ENCODE measurements at regions not wholly inside any gene's neighbourhood (a gene's known extent, or its start where the extent isn't known, plus 50 kb on each side); places are given as distances from the start of the nearest gene placed in this dataset.

DNA sequence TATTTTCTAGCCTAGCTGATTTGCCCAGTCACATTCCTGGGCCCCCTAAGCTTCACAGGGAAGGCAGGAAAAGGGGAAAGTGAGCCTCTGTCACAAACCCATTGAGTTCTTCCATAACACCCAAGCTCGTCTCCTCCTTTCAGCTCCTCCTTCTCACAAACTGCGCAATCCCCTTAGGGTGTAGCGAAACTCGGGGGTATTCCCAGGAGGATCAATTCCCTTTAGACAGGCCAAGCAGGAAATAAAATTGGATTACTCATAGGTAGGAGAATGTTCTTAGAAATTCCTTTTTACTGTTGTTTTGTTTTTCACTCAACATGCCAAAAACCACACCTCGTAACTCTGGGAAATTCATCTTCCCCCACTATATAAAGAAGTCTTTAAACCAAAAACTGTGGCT is 139.3 kb downstream of the IRS2 start:
- Histone ChIP-seq H3K27ac (no peak overlapping the region), H3K4me3 (no peak overlapping the region)
- TF ChIP-seq, protein P1, sequence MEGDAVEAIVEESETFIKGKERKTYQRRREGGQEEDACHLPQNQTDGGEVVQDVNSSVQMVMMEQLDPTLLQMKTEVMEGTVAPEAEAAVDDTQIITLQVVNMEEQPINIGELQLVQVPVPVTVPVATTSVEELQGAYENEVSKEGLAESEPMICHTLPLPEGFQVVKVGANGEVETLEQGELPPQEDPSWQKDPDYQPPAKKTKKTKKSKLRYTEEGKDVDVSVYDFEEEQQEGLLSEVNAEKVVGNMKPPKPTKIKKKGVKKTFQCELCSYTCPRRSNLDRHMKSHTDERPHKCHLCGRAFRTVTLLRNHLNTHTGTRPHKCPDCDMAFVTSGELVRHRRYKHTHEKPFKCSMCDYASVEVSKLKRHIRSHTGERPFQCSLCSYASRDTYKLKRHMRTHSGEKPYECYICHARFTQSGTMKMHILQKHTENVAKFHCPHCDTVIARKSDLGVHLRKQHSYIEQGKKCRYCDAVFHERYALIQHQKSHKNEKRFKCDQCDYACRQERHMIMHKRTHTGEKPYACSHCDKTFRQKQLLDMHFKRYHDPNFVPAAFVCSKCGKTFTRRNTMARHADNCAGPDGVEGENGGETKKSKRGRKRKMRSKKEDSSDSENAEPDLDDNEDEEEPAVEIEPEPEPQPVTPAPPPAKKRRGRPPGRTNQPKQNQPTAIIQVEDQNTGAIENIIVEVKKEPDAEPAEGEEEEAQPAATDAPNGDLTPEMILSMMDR (IDR thresholded peaks at IDR 0.05), result no peak
- DNase-seq (ENCODE audit: low spot score), result no peak

DNA sequence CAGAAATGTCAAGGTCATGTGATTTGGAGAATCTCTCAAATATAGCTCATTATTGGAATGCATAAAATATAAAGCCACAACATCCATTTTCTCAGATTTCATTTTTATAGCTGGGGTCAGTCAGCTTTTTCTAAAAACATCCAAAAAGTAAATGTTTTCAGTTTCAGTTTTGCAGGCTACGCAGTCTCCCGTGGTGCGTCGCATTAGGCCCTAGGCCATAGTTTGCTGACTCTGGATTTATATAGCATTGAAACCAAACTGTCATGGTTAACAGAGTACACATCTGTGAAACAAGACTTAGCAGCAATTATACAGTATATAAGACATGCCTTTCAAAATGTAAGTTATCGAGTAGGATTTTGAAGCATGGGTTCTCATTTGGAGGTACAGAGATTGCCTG is 140.0 kb downstream of the IRS2 start:
- Histone ChIP-seq H3K27ac (no peak overlapping the region), H3K4me3 (no peak overlapping the region)
- TF ChIP-seq, protein P1 (IDR thresholded peaks at IDR 0.05), result no peak
- no peak for DNase-seq (ENCODE audit: low spot score)

DNA sequence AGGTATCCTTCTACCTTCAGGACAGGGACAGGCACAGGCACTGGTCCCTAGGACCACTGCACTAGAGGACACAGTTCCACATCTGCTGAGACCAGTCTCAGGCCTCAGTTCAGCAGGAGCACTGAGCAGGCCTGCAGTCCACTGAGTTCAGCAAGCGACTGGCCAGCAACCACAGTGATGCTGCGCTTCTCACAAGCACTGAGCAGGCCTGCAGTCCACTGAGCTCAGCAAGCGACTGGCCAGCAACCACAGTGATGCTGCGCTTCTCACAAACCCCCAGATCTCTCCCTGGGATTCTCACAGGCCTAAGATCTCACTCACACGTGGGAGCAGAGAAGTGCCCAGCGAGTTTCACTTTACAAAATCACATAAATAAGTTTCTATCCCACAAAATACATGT is 140.6 kb downstream of the IRS2 start:
- Histone ChIP-seq H3K27ac (no peak overlapping the region), H3K4me3 (no peak overlapping the region)
- DNase-seq (ENCODE audit: low spot score), result no peak
- TF ChIP-seq, protein P1 (IDR thresholded peaks at IDR 0.05), result no peak

DNA sequence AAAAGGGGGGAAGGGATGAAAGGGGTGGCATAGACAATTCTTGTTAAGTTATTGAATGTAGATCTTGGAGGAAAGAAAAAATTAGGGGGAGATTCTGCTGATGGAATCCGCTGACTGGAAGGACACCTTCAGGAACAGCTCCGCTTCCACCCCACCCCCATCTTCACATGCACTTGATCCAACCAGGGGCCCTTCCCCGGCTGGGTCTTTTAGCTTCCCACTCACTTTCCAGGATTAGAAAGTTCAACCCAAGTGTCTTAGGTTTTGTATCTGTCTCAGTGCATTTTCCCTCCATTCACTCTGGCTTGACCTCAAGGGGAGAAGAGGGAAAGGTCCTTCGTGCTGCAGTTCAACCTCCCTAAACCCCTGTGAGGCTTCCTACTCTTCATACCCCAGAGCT is 141.4 kb downstream of the IRS2 start:
- no peak for DNase-seq (ENCODE audit: low spot score)
- Histone ChIP-seq H3K27ac (no peak overlapping the region), H3K4me3 (no peak overlapping the region)
- TF ChIP-seq, protein P1 (IDR thresholded peaks at IDR 0.05), result no peak

DNA sequence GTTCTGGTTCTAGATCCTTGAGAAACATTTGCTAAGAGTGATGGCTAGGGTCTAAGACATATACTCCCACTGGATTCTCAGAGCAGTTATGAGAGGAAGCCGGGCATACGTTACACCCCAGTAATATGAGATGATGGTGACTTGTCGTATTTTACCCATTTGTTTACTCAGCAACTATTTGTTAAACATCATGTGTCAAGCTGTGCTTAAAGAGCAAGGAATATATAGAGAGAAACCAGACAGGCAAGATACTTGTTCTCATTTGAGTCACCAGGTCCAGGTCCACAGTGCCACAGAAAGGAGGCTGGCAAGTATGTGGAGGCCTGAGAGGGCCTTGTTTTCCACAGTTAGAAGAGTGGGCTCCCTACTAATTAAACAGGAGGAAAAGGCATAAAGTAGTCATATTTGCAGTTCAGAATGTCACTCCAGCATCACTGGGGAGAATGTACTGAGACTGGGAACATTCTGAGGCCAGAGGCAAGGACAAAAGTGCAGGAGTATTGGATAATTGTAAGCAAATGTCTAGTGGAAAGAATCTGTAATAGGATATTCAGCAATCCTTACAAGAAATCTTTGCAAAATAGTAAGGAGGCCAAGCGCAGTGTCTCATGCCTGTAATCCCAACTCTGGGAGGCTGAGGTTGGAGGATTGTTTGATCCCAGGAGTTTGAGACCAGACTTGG is 142.2 kb downstream of the IRS2 start:
- no peak for DNase-seq (ENCODE audit: low spot score)
- TF ChIP-seq, protein P1 (IDR thresholded peaks at IDR 0.05), result no peak
- no peak overlapping the region for H3K27ac ChIP-seq
- no peak overlapping the region for H3K4me3 ChIP-seq

DNA sequence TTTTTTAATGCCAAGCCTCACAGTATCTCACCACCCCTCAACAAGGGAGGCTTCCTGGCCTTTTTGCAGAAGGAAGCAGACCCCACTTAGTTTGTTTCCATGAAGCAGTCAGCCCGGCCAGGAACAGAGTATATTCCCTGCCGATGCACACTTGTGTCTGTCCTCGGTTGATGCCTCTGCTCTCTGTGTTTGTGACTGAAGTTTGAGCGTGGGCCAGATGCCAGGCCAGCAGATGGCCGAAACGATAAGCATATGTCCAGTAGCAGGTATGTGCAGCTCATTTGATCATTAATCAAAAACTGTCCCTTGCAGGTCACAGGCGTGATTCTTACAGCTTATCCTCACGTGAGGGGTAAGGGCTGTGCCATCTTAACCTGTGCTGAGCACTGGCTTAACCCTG is 144.0 kb downstream of the IRS2 start:
- Histone ChIP-seq H3K27ac (no peak overlapping the region), H3K4me3 (no peak overlapping the region)
- TF ChIP-seq, protein P1 (IDR thresholded peaks at IDR 0.05), result no peak
- no peak for DNase-seq (ENCODE audit: low spot score)

DNA sequence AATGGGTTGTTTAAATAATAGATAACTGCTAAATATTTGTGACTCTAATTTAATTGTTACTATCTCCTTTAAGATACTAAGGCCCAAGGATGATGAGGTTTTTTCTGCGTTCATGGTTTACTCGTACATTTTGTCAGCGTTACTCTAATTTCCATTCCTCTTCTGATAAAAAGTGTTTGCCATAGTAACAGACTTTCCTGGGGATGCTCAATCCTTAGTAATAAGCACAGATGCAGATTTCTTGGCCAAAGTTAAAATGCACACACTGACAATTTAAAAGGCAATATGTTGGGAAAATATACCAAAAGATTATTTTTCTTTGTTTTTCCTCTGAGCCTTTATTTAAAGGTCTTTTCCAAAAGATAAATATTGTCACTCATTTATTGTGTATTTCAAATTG is 149.6 kb downstream of the IRS2 start:
- TF ChIP-seq, protein P1 (IDR thresholded peaks at IDR 0.05), result no peak
- H3K27ac ChIP-seq, result no peak overlapping the region

More for the DNA sequence above, 149.6 kb downstream of the IRS2 start:
- H3K4me3 ChIP-seq, result no peak overlapping the region
- no peak for DNase-seq (ENCODE audit: low spot score)
